ENCODE measurements at regions not wholly inside any gene's neighbourhood (a gene's known extent, or its start where the extent isn't known, plus 50 kb on each side); places are given as distances from the start of the nearest gene placed in this dataset.

GRCh38 chr5:82656341-82656761, 378.2 kb upstream of the RPS23 start:
- H3K4me3 ChIP-seq (replicated peaks; ENCODE audit: low read depth, low read length) = no peak overlapping the region
- no peak for DNase-seq (ENCODE audit: extremely low read depth, low read depth)
- no peak for TF ChIP-seq CTCF (IDR thresholded peaks at IDR 0.05; ENCODE audit: low read depth, low read length, missing control alignments)

- no peak for TF ChIP-seq CTCF (IDR thresholded peaks at IDR 0.05; ENCODE audit: low read depth, low read length, missing control alignments)
- no peak overlapping the region for H3K4me3 ChIP-seq (replicated peaks; ENCODE audit: low read depth, low read length)
- DNase-seq (ENCODE audit: extremely low read depth, low read depth) = no peak
These were observed 376.9 kb upstream of the RPS23 start for GRCh38 chr5:82655078-82655477.

- DNase-seq (ENCODE audit: extremely low read depth, low read depth) = no peak
- TF ChIP-seq CTCF (IDR thresholded peaks at IDR 0.05; ENCODE audit: low read depth, low read length, missing control alignments) = no peak
- H3K4me3 ChIP-seq (replicated peaks; ENCODE audit: low read depth, low read length) = no peak overlapping the region
These were observed 371.8 kb upstream of the RPS23 start for GRCh38 chr5:82649943-82650342.

- no peak for TF ChIP-seq CTCF (IDR thresholded peaks at IDR 0.05; ENCODE audit: low read depth, low read length, missing control alignments)
- H3K4me3 ChIP-seq (replicated peaks; ENCODE audit: low read depth, low read length) = no peak overlapping the region
- DNase-seq (ENCODE audit: extremely low read depth, low read depth) = no peak
These were observed 366.6 kb upstream of the RPS23 start for GRCh38 chr5:82644766-82645165.

- no peak for DNase-seq (ENCODE audit: extremely low read depth, low read depth)
- no peak overlapping the region for H3K4me3 ChIP-seq (replicated peaks; ENCODE audit: low read depth, low read length)
- TF ChIP-seq CTCF (IDR thresholded peaks at IDR 0.05; ENCODE audit: low read depth, low read length, missing control alignments) = no peak
These were observed 366.1 kb upstream of the RPS23 start for GRCh38 chr5:82644229-82644628.

- no peak for DNase-seq (ENCODE audit: extremely low read depth, low read depth)
- H3K4me3 ChIP-seq (replicated peaks; ENCODE audit: low read depth, low read length) = no peak overlapping the region
- TF ChIP-seq CTCF (IDR thresholded peaks at IDR 0.05; ENCODE audit: low read depth, low read length, missing control alignments) = no peak
These were observed 364.2 kb upstream of the RPS23 start for GRCh38 chr5:82642313-82642712.

GRCh38 chr5:82641331-82642003, 363.3 kb upstream of the RPS23 start:
- TF ChIP-seq CTCF (IDR thresholded peaks at IDR 0.05; ENCODE audit: low read depth, low read length, missing control alignments) = peak; percentile 66
- DNase-seq (ENCODE audit: extremely low read depth, low read depth) = peak; percentile 85
- H3K4me3 ChIP-seq (replicated peaks; ENCODE audit: low read depth, low read length) = no peak overlapping the region
